DMS 273 (cell line): ENCODE measurements at regions not wholly inside any gene's neighbourhood (a gene's known extent, or its start where the extent isn't known, plus 50 kb on each side); places are given as distances from the start of the nearest gene placed in this dataset.

Source experiments
- DNase-seq: peaks from one replicate; lab custom pipeline; 2025; ENCODE audit not compliant: unreplicated experiment; lab: John Stamatoyannopoulos, UW

GRCh38 chr17:73974536-73974935 is 228.9 kb upstream of the RPL38 start:
- DNase-seq = no peak

- no peak for DNase-seq
Observed at GRCh38 chr17:73976147-73976546, 227.3 kb upstream of the RPL38 start.

GRCh38 chr17:73976676-73977521 is 226.6 kb upstream of the RPL38 start:
- peak; percentile 76 for DNase-seq

- no peak for DNase-seq
Observed at GRCh38 chr17:73980517-73980916, 223.0 kb upstream of the RPL38 start.

DNA sequence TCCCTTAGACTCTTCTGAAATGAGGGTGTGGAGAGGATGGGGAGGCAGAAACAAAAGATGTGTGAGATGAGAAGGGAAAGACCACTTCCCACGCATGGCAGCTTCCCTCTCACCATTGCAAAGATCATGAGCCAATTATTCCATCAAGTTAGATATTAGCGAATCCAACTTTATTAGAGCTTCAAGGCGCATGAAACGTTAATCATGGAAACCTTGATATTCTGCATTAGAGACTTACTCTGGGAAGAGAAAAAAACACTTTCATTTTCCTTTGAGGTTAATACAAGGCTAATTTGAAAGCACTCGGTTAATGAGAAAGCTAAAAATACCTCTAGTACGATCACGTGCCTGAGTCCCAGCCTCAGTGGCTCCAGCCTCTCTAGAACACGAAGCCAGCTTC is 220.6 kb upstream of the RPL38 start:
- DNase-seq = no peak

GRCh38 chr17:73983621-73984400 is 219.7 kb upstream of the RPL38 start:
- no peak for DNase-seq

GRCh38 chr17:73984941-73985340 is 218.5 kb upstream of the RPL38 start:
- DNase-seq = peak; percentile 16

GRCh38 chr17:73985466-73986015 is 217.9 kb upstream of the RPL38 start:
- no peak for DNase-seq

DNA sequence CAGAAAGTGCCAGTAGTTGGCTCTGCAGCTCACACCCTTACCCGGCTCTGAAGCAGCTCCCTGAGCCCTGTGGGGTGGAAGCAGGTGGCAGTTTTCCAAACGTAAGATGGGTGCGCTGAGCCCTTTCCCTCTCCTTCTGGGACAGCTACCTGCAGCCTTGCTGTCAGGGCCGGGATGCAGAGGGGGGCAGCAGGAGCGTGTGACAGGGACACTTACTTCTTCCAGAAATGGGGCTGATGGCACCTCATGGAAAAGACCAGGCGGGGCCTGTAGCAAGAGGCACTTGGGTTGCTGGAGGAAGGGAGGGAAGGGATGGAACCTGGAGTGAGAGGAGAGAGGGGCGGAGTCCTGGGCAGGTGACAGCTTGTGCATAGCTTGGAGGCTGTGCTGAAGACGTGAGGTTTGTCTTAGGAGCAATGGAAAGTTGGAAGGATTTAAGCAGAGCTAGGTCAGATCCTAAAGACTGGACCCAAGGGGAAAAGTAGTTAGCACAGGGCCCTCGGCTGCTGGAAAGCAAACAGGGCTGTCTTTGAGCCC is 216.8 kb upstream of the RPL38 start:
- no peak for DNase-seq

- no peak for DNase-seq
Observed at GRCh38 chr17:73987395-73987794, 216.1 kb upstream of the RPL38 start.

GRCh38 chr17:73987845-73988509 is 215.5 kb upstream of the RPL38 start:
- peak; percentile 30 for DNase-seq

DNA sequence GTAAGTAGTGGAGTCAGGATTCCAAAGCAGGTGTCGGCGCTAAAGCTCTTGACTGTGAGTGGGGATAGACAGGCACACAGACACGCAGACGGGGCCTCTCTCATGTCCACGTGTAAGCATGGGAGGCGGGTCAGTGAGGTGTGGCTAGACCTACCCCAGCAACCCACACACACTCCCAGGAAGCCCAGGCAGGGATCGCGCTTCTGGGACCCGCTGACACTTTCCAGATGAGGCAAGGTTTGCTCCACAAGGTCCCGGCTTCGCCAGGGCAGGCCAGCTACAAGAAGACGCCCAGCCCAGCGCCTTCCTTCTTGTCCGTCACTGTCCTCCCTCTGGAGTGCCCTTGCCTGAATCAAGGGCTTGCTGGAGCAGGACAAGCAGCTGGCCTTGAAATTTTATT is 213.8 kb upstream of the RPL38 start:
- no peak for DNase-seq

GRCh38 chr17:73990290-73990689 is 213.2 kb upstream of the RPL38 start:
- no peak for DNase-seq

DNA sequence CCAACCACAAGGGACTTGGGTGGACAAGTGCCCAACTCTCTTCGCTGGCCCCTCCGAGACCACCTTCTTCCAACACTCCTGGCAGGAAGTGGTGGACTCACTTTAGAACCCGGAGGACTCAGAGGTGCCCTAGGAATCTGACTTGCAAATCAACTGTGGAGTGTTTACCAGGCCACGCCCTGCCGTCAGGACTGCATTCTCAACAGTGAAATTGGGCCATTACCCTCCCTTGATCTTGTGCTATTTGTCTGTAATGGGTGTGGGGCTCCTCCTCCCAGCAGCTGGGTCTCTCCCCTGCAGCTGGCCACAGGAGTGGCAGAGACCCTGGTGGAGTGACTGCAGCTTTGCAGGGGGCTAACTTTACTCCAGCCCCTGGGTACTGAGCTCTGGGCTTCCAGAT is 212.2 kb upstream of the RPL38 start:
- no peak for DNase-seq

- DNase-seq = no peak
Observed at GRCh38 chr17:73994946-73995345, 208.5 kb upstream of the RPL38 start.

GRCh38 chr17:73997059-73997458 is 206.4 kb upstream of the RPL38 start:
- DNase-seq = no peak

GRCh38 chr17:73998249-73998648 is 205.2 kb upstream of the RPL38 start:
- no peak for DNase-seq

DNA sequence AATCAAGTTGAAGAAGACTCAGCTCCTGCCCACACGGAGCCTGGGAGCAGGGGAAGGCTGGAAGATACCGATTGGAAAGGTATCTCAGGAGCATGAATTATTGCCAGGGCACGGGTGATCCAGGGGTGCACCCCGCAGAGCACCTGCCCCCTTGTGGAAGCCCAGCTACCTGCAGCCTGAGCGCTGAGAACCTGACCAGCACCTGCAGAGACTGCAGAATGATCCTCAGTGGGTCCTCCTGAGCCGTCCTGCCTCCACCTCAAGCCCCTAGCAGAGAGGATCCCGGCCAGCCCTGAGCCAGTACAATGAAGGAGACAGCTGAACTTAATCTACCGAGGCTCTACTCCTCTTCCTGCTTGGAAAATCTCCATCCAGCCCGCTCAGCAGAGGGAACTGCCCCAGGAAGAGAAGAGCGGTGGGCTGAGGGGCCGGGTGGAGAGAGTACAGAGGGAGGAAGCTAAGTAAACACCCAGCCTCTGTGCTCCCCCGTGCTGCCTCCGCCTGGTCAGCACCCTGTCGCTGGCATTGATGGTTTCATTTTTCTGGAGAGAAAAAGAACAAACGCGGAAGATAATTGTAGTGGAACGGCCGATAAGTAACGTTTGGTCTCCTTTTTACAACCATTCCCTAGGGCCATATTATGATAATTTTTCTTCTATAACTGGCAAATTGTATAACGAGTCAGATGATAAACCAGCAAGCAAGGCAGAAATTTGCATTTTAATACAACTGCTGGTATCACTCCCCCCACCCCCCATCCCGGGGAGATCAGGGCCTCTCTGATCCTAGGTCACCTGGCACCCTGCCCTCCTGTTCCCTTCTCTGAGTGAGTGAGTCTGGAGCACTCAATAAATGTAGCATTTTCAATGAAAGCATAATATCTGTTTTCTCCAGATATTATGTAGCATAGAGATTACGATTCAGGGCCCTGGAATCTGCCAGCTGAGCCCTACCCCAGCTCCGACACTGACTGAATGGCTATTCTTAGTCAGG is 204.5 kb upstream of the RPL38 start:
- DNase-seq = peak; percentile 80

DNA sequence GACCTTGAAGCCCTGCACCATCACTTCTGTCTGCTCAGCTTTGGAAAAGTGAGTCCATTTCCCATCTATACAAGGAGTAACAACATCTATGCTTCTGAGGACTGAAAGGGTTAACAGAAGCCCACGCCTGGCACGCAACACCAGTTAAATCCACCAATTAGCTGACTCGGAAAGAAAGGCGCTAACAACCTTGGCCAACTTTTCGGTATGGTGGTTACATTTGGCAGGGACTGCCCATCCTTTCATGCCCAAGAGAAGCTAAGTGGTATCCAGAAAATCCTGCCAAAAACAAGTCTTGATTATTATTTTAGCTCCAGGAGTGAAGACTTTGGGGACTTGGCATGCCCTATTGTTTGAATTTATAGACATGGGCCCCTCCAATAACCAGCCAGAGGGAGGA is 202.3 kb upstream of the RPL38 start:
- DNase-seq = no peak

GRCh38 chr17:74002241-74002640 is 201.2 kb upstream of the RPL38 start:
- DNase-seq = no peak
